Spinal cord (tissue), 9 donors: ENCODE measurements at regions not wholly inside any gene's neighbourhood (a gene's known extent, or its start where the extent isn't known, plus 50 kb on each side); places are given as distances from the start of the nearest gene placed in this dataset.
"Not testable (repeated sequence)": the region's sequence is repeated elsewhere in the genome, so short reads cannot be mapped to it uniquely, and the experiment has no call there.

Experiments used
- DNase-seq, 6 donors: peaks; one replicate each; pipeline versions ENCODE4 v3.0.0 to v3.0.0-alpha.2; 2013 to 2015; ENCODE audit warnings: low spot score in 6 of 6, low read depth in 4 of 6
- H3K27ac ChIP-seq: one replicate; pipeline ENCODE4 v1.5.1; 2013; ENCODE audit warnings: low read depth, low read length, control low read depth
- H3K27me3 ChIP-seq: one replicate; pipeline ENCODE4 v1.6.1; 2013; ENCODE audit warnings: low read length; ENCODE audit not compliant: control insufficient read depth, insufficient read depth
- H3K36me3 ChIP-seq: one replicate; pipeline ENCODE4 v1.6.1; 2013; ENCODE audit warnings: low read length; ENCODE audit not compliant: control insufficient read depth, insufficient read depth
- H3K4me1 ChIP-seq: one replicate; pipeline ENCODE4 v1.6.1; 2013; ENCODE audit warnings: low read length; ENCODE audit not compliant: control insufficient read depth, insufficient read depth
- H3K4me3 ChIP-seq: one replicate; pipeline ENCODE4 v1.5.1; 2013; ENCODE audit warnings: low read depth, low read length, control low read depth
- H3K9me3 ChIP-seq: one replicate; pipeline ENCODE4 v1.6.1; 2013; ENCODE audit warnings: low read length; ENCODE audit not compliant: control insufficient read depth, insufficient read depth
- WGBS: methylation state at CpG from one replicate; pipeline ENCODE4 v1.1.5; 2013; ENCODE audit warnings: missing lambda C conversion rate; ENCODE audit not compliant: insufficient coverage; 5-methylcytosine and 5-hydroxymethylcytosine counted together
- donor health status: healthy.

GRCh38 chr11:42397483-42397882 is 914.3 kb upstream of the API5 start:
- no peak overlapping the region for H3K4me3 ChIP-seq
- no peaks in the 10 kb centered on the region for H3K27me3 ChIP-seq
- no peaks in the 10 kb centered on the region for H3K9me3 ChIP-seq
- no peak overlapping the region for H3K27ac ChIP-seq
- no peaks in the 10 kb centered on the region for H3K4me1 ChIP-seq
- no peak for DNase-seq
- no peaks in the 10 kb centered on the region for H3K36me3 ChIP-seq

GRCh38 chr11:42407341-42407740 is 904.5 kb upstream of the API5 start:
- no peak overlapping the region for H3K27ac ChIP-seq
- peak; percentile 38 to 96 (median 68) for DNase-seq
- H3K4me3 ChIP-seq, result no peak overlapping the region
- no peaks in the 10 kb centered on the region for H3K36me3 ChIP-seq
- H3K9me3 ChIP-seq, result no peaks in the 10 kb centered on the region
- H3K27me3 ChIP-seq, result no peaks in the 10 kb centered on the region
- 8% methylated on average over 3 of the region's 3 CpGs for WGBS
- peaks cover 7% of the 10 kb centered on the region for H3K4me1 ChIP-seq

- no peaks in the 10 kb centered on the region for H3K27me3 ChIP-seq
- H3K4me1 ChIP-seq, result peaks cover 9% of the 10 kb centered on the region
- H3K4me3 ChIP-seq, result no peak overlapping the region
- H3K36me3 ChIP-seq, result no peaks in the 10 kb centered on the region
- no peak for DNase-seq
- no peak overlapping the region for H3K27ac ChIP-seq
- H3K9me3 ChIP-seq, result no peaks in the 10 kb centered on the region
- WGBS, result 100% methylated on average over 1 of the region's 6 CpGs
These were observed 901.4 kb upstream of the API5 start for GRCh38 chr11:42410251-42410955.

GRCh38 chr11:42412590-42412989 is 899.2 kb upstream of the API5 start:
- Histone ChIP-seq H3K27me3 (no peaks in the 10 kb centered on the region), H3K36me3 (no peaks in the 10 kb centered on the region), H3K4me1 (peaks cover 5% of the 10 kb centered on the region), H3K9me3 (no peaks in the 10 kb centered on the region), H3K4me3 (no peak overlapping the region), H3K27ac (no peak overlapping the region)
- WGBS, result no CpG with 5 or more reads among the region's 4 CpGs
- peak in 2 of 6 donors; percentile 27 to 53 for DNase-seq

- Histone ChIP-seq H3K27me3 (no peaks in the 10 kb centered on the region), H3K9me3 (no peaks in the 10 kb centered on the region), H3K4me3 (no peak overlapping the region), H3K36me3 (no peaks in the 10 kb centered on the region), H3K4me1 (no peaks in the 10 kb centered on the region), H3K27ac (no peak overlapping the region)
- peak in 1 of 6 donors; percentile 60 for DNase-seq
These were observed 894.1 kb upstream of the API5 start for GRCh38 chr11:42417691-42418090.

GRCh38 chr11:42422090-42422489 is 889.7 kb upstream of the API5 start:
- no peaks in the 10 kb centered on the region for H3K4me1 ChIP-seq
- no CpG with 5 or more reads among the region's 1 CpG for WGBS
- no peaks in the 10 kb centered on the region for H3K36me3 ChIP-seq
- H3K9me3 ChIP-seq, result no peaks in the 10 kb centered on the region
- DNase-seq, result no peak
- no peak overlapping the region for H3K4me3 ChIP-seq
- H3K27me3 ChIP-seq, result no peaks in the 10 kb centered on the region
- no peak overlapping the region for H3K27ac ChIP-seq

GRCh38 chr11:42434911-42435310 is 876.9 kb upstream of the API5 start:
- not testable (repeated sequence) for H3K9me3 ChIP-seq, H3K27ac ChIP-seq, H3K27me3 ChIP-seq, H3K36me3 ChIP-seq, H3K4me3 ChIP-seq, DNase-seq, H3K4me1 ChIP-seq
- 95% methylated on average over 23 of the region's 25 CpGs for WGBS

- H3K36me3 ChIP-seq, result no peaks in the 10 kb centered on the region
- no peak overlapping the region for H3K4me3 ChIP-seq
- DNase-seq, result peak in 1 of 6 donors; percentile 55
- peaks cover 3% of the 10 kb centered on the region for H3K9me3 ChIP-seq
- no peaks in the 10 kb centered on the region for H3K27me3 ChIP-seq
- no peak overlapping the region for H3K27ac ChIP-seq
- H3K4me1 ChIP-seq, result no peaks in the 10 kb centered on the region
- 67% methylated on average over 3 of the region's 4 CpGs for WGBS
These were observed 867.4 kb upstream of the API5 start for GRCh38 chr11:42444406-42444805.

GRCh38 chr11:42462558-42463310 is 849.1 kb upstream of the API5 start:
- no peak overlapping the region for H3K27ac ChIP-seq
- H3K9me3 ChIP-seq, result no peaks in the 10 kb centered on the region
- H3K27me3 ChIP-seq, result no peaks in the 10 kb centered on the region
- H3K4me1 ChIP-seq, result no peaks in the 10 kb centered on the region
- H3K4me3 ChIP-seq, result no peak overlapping the region
- H3K36me3 ChIP-seq, result no peaks in the 10 kb centered on the region
- no peak for DNase-seq
- 83% methylated on average over 3 of the region's 8 CpGs for WGBS

- Histone ChIP-seq H3K4me3 (no peak overlapping the region), H3K27ac (no peak overlapping the region), H3K27me3 (no peaks in the 10 kb centered on the region), H3K9me3 (no peaks in the 10 kb centered on the region), H3K4me1 (no peaks in the 10 kb centered on the region), H3K36me3 (no peaks in the 10 kb centered on the region)
- DNase-seq, result no peak
- no CpG with 5 or more reads among the region's 2 CpGs for WGBS
These were observed 846.2 kb upstream of the API5 start for GRCh38 chr11:42465623-42466022.
